B cell (primary cell): ENCODE measurements at regions not wholly inside any gene's neighbourhood (a gene's known extent, or its start where the extent isn't known, plus 50 kb on each side); places are given as distances from the start of the nearest gene placed in this dataset.

Experiments
- ATAC-seq: fragments of 200-7000 bp; cut with Tn5 transposase; one replicate; pipeline ENCODE4 v1.10.0; 2021; ENCODE audit warnings: low read depth, mild to moderate bottlenecking, moderate number of reproducible peaks, moderate library complexity
- CTCF ChIA-PET: fragments of 350-600 bp; sonication (Branson Sonifier 250); formaldehyde crosslinking; loops from one replicate; lab custom pipeline; 2021; ENCODE audit warnings: antibody characterized with exemption, inconsistent platforms; lab: Charles Lee
- POLR2A ChIA-PET: fragments of 350-600 bp; sonication (Branson Sonifier 250); formaldehyde crosslinking; loops from one replicate; lab custom pipeline; 2021; ENCODE audit warnings: antibody characterized with exemption; lab: Charles Lee
- DNase-seq: peaks from one replicate; pipeline ENCODE4 v3.0.0; 2013
- H2AFZ ChIP-seq: 2 replicates; pipeline ENCODE4 v1.6.1; 2012; ENCODE audit warnings: mild to moderate bottlenecking, low read depth, low read length; ENCODE audit not compliant: insufficient read depth, poor library complexity, severe bottlenecking
- H3K27ac ChIP-seq, 2 donors: 1 replicate in 1 of 2; 2 replicates in 1 of 2; pipeline ENCODE4 v1.5.1; 2012 to 2013; ENCODE audit warnings: low read length in 2 of 2, mild to moderate bottlenecking in 2 of 2, moderate library complexity in 1 of 2
- H3K27me3 ChIP-seq, 4 experiments: fragments of 200-600 bp in 1 of 4; sonication (generic) in 1 of 4; replicated peaks in 1 of 4; 1 replicate in 2 of 4; 2 replicates in 2 of 4; pipeline versions ENCODE4 v1.6.1 to v1.7.0; 2013 to 2016; ENCODE audit warnings: low read length in 3 of 4, mild to moderate bottlenecking in 2 of 4, mixed read lengths in 1 of 4, moderate library complexity in 1 of 4; ENCODE audit not compliant: insufficient read depth in 4 of 4, control insufficient read depth in 3 of 4; ENCODE audit errors: control extremely low read depth in 1 of 4
- H3K36me3 ChIP-seq, 2 experiments: replicated peaks in 1 of 2; 1 replicate in 1 of 2; 2 replicates in 1 of 2; pipeline versions ENCODE4 v1.6.1 to v1.7.1; 2013; ENCODE audit warnings: low read length in 1 of 2; ENCODE audit not compliant: insufficient read depth in 2 of 2, control insufficient read depth in 1 of 2; ENCODE audit errors: control extremely low read depth in 1 of 2, extremely low read depth in 1 of 2
- H3K4me1 ChIP-seq, 2 donors: fragments of 200-600 bp in 1 of 2; sonication (generic) in 1 of 2; 1 replicate in 1 of 2; 2 replicates in 1 of 2; pipeline versions ENCODE4 v1.5.1 to v1.6.1; 2013 to 2017; ENCODE audit warnings: low read length in 2 of 2; ENCODE audit not compliant: control insufficient read depth in 2 of 2, insufficient read depth in 2 of 2
- H3K4me2 ChIP-seq: replicated peaks from 2 replicates; pipeline ENCODE3; 2012; ENCODE audit warnings: mild to moderate bottlenecking, low read depth, low read length; ENCODE audit not compliant: poor library complexity, severe bottlenecking
- H3K4me3 ChIP-seq, 5 experiments: fragments of 200-600 bp in 1 of 5; sonication (generic) in 1 of 5; 1 replicate in 3 of 5; 2 replicates in 2 of 5; pipeline versions ENCODE4 v1.5.1 to v1.7.0; 2011 to 2016; ENCODE audit warnings: low read length in 4 of 5, mild to moderate bottlenecking in 4 of 5, low read depth in 2 of 5, control low read depth in 1 of 5, moderate library complexity in 1 of 5; ENCODE audit not compliant: insufficient read depth in 1 of 5; ENCODE audit errors: control extremely low read depth in 1 of 5, extremely low read depth in 1 of 5
- H3K79me2 ChIP-seq: fragments of 200-600 bp; sonication (generic); one replicate; pipeline ENCODE4 v1.6.0; 2016; ENCODE audit warnings: low read length; ENCODE audit not compliant: control insufficient read depth, insufficient read depth
- H3K9ac ChIP-seq: fragments of 200-600 bp; sonication (generic); 2 replicates; pipeline ENCODE4 v1.6.1; 2017; ENCODE audit warnings: mild to moderate bottlenecking, low read length, moderate library complexity
- H3K9me3 ChIP-seq, 3 donors: one replicate each; pipeline versions ENCODE4 v1.6.1 to v1.7.1; 2013; ENCODE audit warnings: low read length in 2 of 3; ENCODE audit not compliant: control insufficient read depth in 2 of 3, insufficient read depth in 1 of 3; ENCODE audit errors: control extremely low read depth in 1 of 3
- H4K20me1 ChIP-seq: 2 replicates; pipeline ENCODE4 v1.6.0; 2012; ENCODE audit warnings: mild to moderate bottlenecking, low read length; ENCODE audit not compliant: insufficient read depth, control insufficient read depth, poor library complexity, severe bottlenecking
- H3K27ac Mint-ChIP-seq: one replicate; pipeline ENCODE4 v1.8.0; 2021; ENCODE audit warnings: mixed read lengths
- H3K27me3 Mint-ChIP-seq: one replicate; pipeline ENCODE4 v1.8.0; 2021; ENCODE audit warnings: mixed read lengths
- H3K4me1 Mint-ChIP-seq: one replicate; pipeline ENCODE4 v1.8.0; 2021; ENCODE audit warnings: mixed read lengths
- H3K4me3 Mint-ChIP-seq: one replicate; pipeline ENCODE4 v1.8.0; 2021; ENCODE audit warnings: mixed read lengths
- H3K9me3 Mint-ChIP-seq: one replicate; pipeline ENCODE4 v1.8.0; 2022; ENCODE audit warnings: mixed read lengths; ENCODE audit not compliant: insufficient read depth
- CTCF ChIP-seq: fragments of 200-600 bp; IDR thresholded peaks from one replicate; pipeline ENCODE4 v1.8.0; 2022; ENCODE audit warnings: antibody characterized with exemption, mild to moderate bottlenecking
- EZH2 ChIP-seq: IDR thresholded peaks from 2 replicates; pipeline ENCODE4 v1.6.1; 2012; ENCODE audit warnings: borderline replicate concordance, low read depth, mild to moderate bottlenecking, moderate library complexity, low read length; ENCODE audit not compliant: insufficient read depth, poor library complexity, severe bottlenecking
- WGBS: methylation state at CpG from one replicate; pipeline ENCODE4 v1.1.5; 2013; ENCODE audit warnings: missing lambda C conversion rate; ENCODE audit not compliant: insufficient coverage; 5-methylcytosine and 5-hydroxymethylcytosine counted together
- intact Hi-C: fragments of 100-400 bp; cut with micrococcal nuclease; formaldehyde crosslinking; loops from one replicate; pipeline ENCODE4 v1.10.0; 2022

GRCh38 chr9:134968823-134969090 lies 51.0 kb upstream of the FCN1 start:
- POLR2A ChIA-PET, result no interaction called here

More at GRCh38 chr9:134968823-134969090, 51.0 kb upstream of the FCN1 start:
- H3K4me2 ChIP-seq, result no peak overlapping the region
- peaks cover 0 to 15% (median 0%) of the 10 kb centered on the region in 4 experiments for H3K27me3 ChIP-seq
- TF ChIP-seq CTCF, result no peak
- TF ChIP-seq EZH2, result no peak
- Mint-ChIP-seq H3K4me3 (no peak overlapping the region), H3K27me3 (peaks cover 25% of the 10 kb centered on the region), H3K9me3 (no peaks in the 10 kb centered on the region), H3K4me1 (no peaks in the 10 kb centered on the region), H3K27ac (no peak overlapping the region)
- no peaks in the 10 kb centered on the region for H3K4me1 ChIP-seq
- CTCF ChIA-PET, result no interaction called here
- H2AFZ ChIP-seq, result no peak overlapping the region
- H3K4me3 ChIP-seq, result no peak overlapping the region
- no peak overlapping the region for H3K27ac ChIP-seq
- WGBS, result 94% methylated on average over 3 of the region's 3 CpGs
- DNase-seq, result no peak
- H3K9ac ChIP-seq, result no peak overlapping the region
- no peak for ATAC-seq
- H3K9me3 ChIP-seq, result no peaks in the 10 kb centered on the region
- no peaks in the 10 kb centered on the region for H3K36me3 ChIP-seq
- intact Hi-C loops, result no loop called here
- no peaks in the 10 kb centered on the region for H3K79me2 ChIP-seq
- no peaks in the 10 kb centered on the region for H4K20me1 ChIP-seq
